WTC11 (cell line): ENCODE measurements at regions not wholly inside any gene's neighbourhood (a gene's known extent, or its start where the extent isn't known, plus 50 kb on each side); places are given as distances from the start of the nearest gene placed in this dataset.

Source experiments
- ATAC-seq: fragments of 200-7000 bp; cut with Tn5 transposase; 2 replicates; pipeline ENCODE4 v1.10.0; 2021; ENCODE audit warnings: mild to moderate bottlenecking, moderate library complexity
- CTCF ChIA-PET: fragments of 300-600 bp; sonication (Branson Sonifier 250); formaldehyde crosslinking; loops from one replicate; lab custom pipeline; 2021; ENCODE audit warnings: antibody characterized with exemption; lab: Charles Lee
- POLR2A ChIA-PET: fragments of 350-600 bp; sonication (Branson Sonifier 250); formaldehyde crosslinking; loops from one replicate; lab custom pipeline; 2021; ENCODE audit warnings: antibody characterized with exemption; lab: Charles Lee
- DNase-seq: peaks from one replicate; pipeline ENCODE4 v3.0.0; 2021; ENCODE audit warnings: low spot score
- H3K27ac Mint-ChIP-seq: 2 replicates; pipeline ENCODE4 v1.8.0; 2021; ENCODE audit warnings: mixed read lengths
- H3K27me3 Mint-ChIP-seq: 2 replicates; pipeline ENCODE4 v1.8.0; 2021; ENCODE audit warnings: low read depth, mild to moderate bottlenecking, moderate library complexity, mixed read lengths
- H3K36me3 Mint-ChIP-seq: 2 replicates; pipeline ENCODE4 v1.8.0; 2021; ENCODE audit warnings: mixed read lengths
- H3K4me1 Mint-ChIP-seq: 2 replicates; pipeline ENCODE4 v1.8.0; 2022; ENCODE audit warnings: mixed read lengths
- H3K4me3 Mint-ChIP-seq: 2 replicates; pipeline ENCODE4 v1.8.0; 2021; ENCODE audit warnings: mild to moderate bottlenecking, moderate library complexity, mixed read lengths
- H3K9me3 Mint-ChIP-seq: 2 replicates; pipeline ENCODE4 v1.8.0; 2021; ENCODE audit warnings: mixed read lengths
- AR ChIP-seq: fragments of 250-450 bp; sonication (Bioruptor Pico); IDR thresholded peaks from 2 replicates; pipeline ENCODE4 v1.9.0; 2021; ENCODE audit warnings: mild to moderate bottlenecking
- ERG ChIP-seq: fragments of 250-450 bp; sonication (Bioruptor Pico); IDR thresholded peaks from 2 replicates; pipeline ENCODE4 v1.8.0; 2021; ENCODE audit warnings: mild to moderate bottlenecking
- ESRRA ChIP-seq: sonication (generic); formaldehyde crosslinking; IDR thresholded peaks from 2 replicates; pipeline ENCODE4 v1.8.1; 2022; ENCODE audit warnings: mild to moderate bottlenecking, missing genetic modification reagents, borderline replicate concordance
- FOXP4 ChIP-seq: sonication (generic); formaldehyde crosslinking; IDR thresholded peaks from 2 replicates; pipeline ENCODE4 v1.8.0; 2022; ENCODE audit warnings: mild to moderate bottlenecking, missing genetic modification reagents
- JAZF1 ChIP-seq: fragments of 250-450 bp; sonication (Bioruptor Pico); IDR thresholded peaks from 2 replicates; pipeline ENCODE4 v1.9.0; 2021; ENCODE audit warnings: moderate library complexity, mild to moderate bottlenecking, inconsistent platforms
- JUN ChIP-seq: sonication (generic); formaldehyde crosslinking; IDR thresholded peaks from 2 replicates; pipeline ENCODE4 v1.8.0; 2023; ENCODE audit warnings: mild to moderate bottlenecking, missing genetic modification reagents
- SMAD3 ChIP-seq: sonication (generic); formaldehyde crosslinking; IDR thresholded peaks from 2 replicates; pipeline ENCODE4 v1.8.0; 2022; ENCODE audit warnings: missing genetic modification reagents, mild to moderate bottlenecking, borderline replicate concordance
- SP1 ChIP-seq: sonication (generic); formaldehyde crosslinking; conservative IDR thresholded peaks from 2 replicates; pipeline ENCODE4 v1.8.1; 2022; ENCODE audit warnings: missing genetic modification reagents
- TEAD4 ChIP-seq: sonication (generic); formaldehyde crosslinking; IDR thresholded peaks from 2 replicates; pipeline ENCODE4 v1.8.0; 2022; ENCODE audit warnings: mild to moderate bottlenecking, missing genetic modification reagents
- USF1 ChIP-seq: sonication (generic); formaldehyde crosslinking; IDR thresholded peaks from 2 replicates; pipeline ENCODE4 v1.8.0; 2022; ENCODE audit warnings: mild to moderate bottlenecking, missing genetic modification reagents
- ZMAT4 ChIP-seq: fragments of 250-450 bp; sonication (Bioruptor Pico); IDR thresholded peaks from 2 replicates; pipeline ENCODE4 v1.9.0; 2021; ENCODE audit warnings: mild to moderate bottlenecking
- ZNF219 ChIP-seq: sonication (generic); formaldehyde crosslinking; IDR thresholded peaks from 2 replicates; pipeline ENCODE4 v1.8.0; 2023; ENCODE audit warnings: missing genetic modification reagents, mild to moderate bottlenecking, borderline replicate concordance
- ZNF281 ChIP-seq: sonication (generic); formaldehyde crosslinking; IDR thresholded peaks from 2 replicates; pipeline ENCODE4 v1.8.0; 2023; ENCODE audit warnings: mild to moderate bottlenecking, missing genetic modification reagents
- ZNF396 ChIP-seq: fragments of 250-450 bp; sonication (Bioruptor Pico); IDR thresholded peaks from 2 replicates; pipeline ENCODE4 v1.8.0; 2021; ENCODE audit warnings: mild to moderate bottlenecking, moderate library complexity, borderline replicate concordance
- ZNF423 ChIP-seq: fragments of 250-450 bp; sonication (Bioruptor Pico); IDR thresholded peaks from 2 replicates; pipeline ENCODE4 v2.1.2; 2022; ENCODE audit warnings: mild to moderate bottlenecking, moderate library complexity
- ZNF532 ChIP-seq: fragments of 250-450 bp; sonication (Bioruptor Pico); IDR thresholded peaks from 2 replicates; pipeline ENCODE4 v1.9.0; 2021; ENCODE audit warnings: mild to moderate bottlenecking, borderline replicate concordance
- ZSCAN18 ChIP-seq: fragments of 250-450 bp; sonication (Bioruptor Pico); IDR thresholded peaks from 2 replicates; pipeline ENCODE4 v2.1.2; 2022; ENCODE audit warnings: mild to moderate bottlenecking, moderate library complexity

- CTCF ChIA-PET, result interaction anchor here (0.5 to 1.4 kb wide), 2 partner anchors 209 to 279 kb away, joined by 3 to 5 read pairs; no protein-coding TSS in a partner anchor
Observed at GRCh38 chr2:122020377-122020776, 264.9 kb downstream of the TSN start.

GRCh38 chr2:122021941-122022340 is 266.5 kb downstream of the TSN start:
- H3K9me3 Mint-ChIP-seq, result peaks cover 7% of the 10 kb centered on the region; the same call in 1 of the 2 replicates
- no peak overlapping the region for H3K4me3 Mint-ChIP-seq
- H3K36me3 Mint-ChIP-seq, result no peaks in the 10 kb centered on the region
- DNase-seq, result no peak
- ATAC-seq, result no peak
- ChIA-PET CTCF (no interaction called here), POLR2A (no interaction called here)
- H3K27me3 Mint-ChIP-seq, result peaks cover 3% of the 10 kb centered on the region; the same call in 1 of the 2 replicates
- H3K4me1 Mint-ChIP-seq, result peaks cover 29% of the 10 kb centered on the region
- no peak overlapping the region for H3K27ac Mint-ChIP-seq
- TF ChIP-seq ZNF423 (CRISPR knock-in tag), result no peak
- TF ChIP-seq ZNF532 (CRISPR knock-in tag), result no peak
- TF ChIP-seq ZNF281 (CRISPR knock-in tag), result no peak
- TF ChIP-seq ZSCAN18 (CRISPR knock-in tag), result no peak
- TF ChIP-seq FOXP4 (CRISPR knock-in tag), result no peak
- TF ChIP-seq TEAD4 (CRISPR knock-in tag), result no peak
- TF ChIP-seq JUN (CRISPR knock-in tag), result no peak
- no peak for TF ChIP-seq ERG (CRISPR knock-in tag)

More at GRCh38 chr2:122020377-122020776, 264.9 kb downstream of the TSN start:
- Mint-ChIP-seq H3K27ac (no peak overlapping the region), H3K4me1 (peaks cover 29% of the 10 kb centered on the region), H3K9me3 (peaks cover 10% of the 10 kb centered on the region; the same call in 1 of the 2 replicates), H3K4me3 (no peak overlapping the region), H3K27me3 (peaks cover 3% of the 10 kb centered on the region; the same call in 1 of the 2 replicates), H3K36me3 (peaks cover 2% of the 10 kb centered on the region; the same call in 1 of the 2 replicates)
- ATAC-seq, result no peak
- no peak for DNase-seq
- TF ChIP-seq SMAD3 (CRISPR knock-in tag) (no peak), ZNF219 (CRISPR knock-in tag) (no peak), USF1 (CRISPR knock-in tag) (no peak), AR (CRISPR knock-in tag) (no peak), JAZF1 (CRISPR knock-in tag) (no peak), SP1 (CRISPR knock-in tag) (no peak), ZNF396 (CRISPR knock-in tag) (no peak), ZMAT4 (no peak), ESRRA (CRISPR knock-in tag) (no peak), ZNF423 (CRISPR knock-in tag) (no peak)
- POLR2A ChIA-PET, result no interaction called here
